Calu3 (cell line): ENCODE measurements at regions not wholly inside any gene's neighbourhood (a gene's known extent, or its start where the extent isn't known, plus 50 kb on each side); places are given as distances from the start of the nearest gene placed in this dataset.

Source experiments
- BruUV-seq: library from RNA; stranded (reverse); fragments of 400-500 nt; replicated peaks from 2 replicates; lab custom pipeline; 2021; lab: Mats Ljungman, UMichigan
- CTCF ChIA-PET: fragments of 300-600 bp; sonication (Branson Sonifier 250); formaldehyde crosslinking; loops from one replicate; lab custom pipeline; 2022; ENCODE audit warnings: antibody characterized with exemption; lab: Charles Lee
- DNase-seq: peaks from one replicate; pipeline ENCODE4 v3.0.0; 2022
- H3K27ac Mint-ChIP-seq: one replicate; pipeline ENCODE4 v1.8.0; 2022; ENCODE audit warnings: mixed read lengths; ENCODE audit not compliant: unreplicated experiment
- H3K27me3 Mint-ChIP-seq: one replicate; pipeline ENCODE4 v1.8.0; 2022; ENCODE audit warnings: mixed read lengths; ENCODE audit not compliant: unreplicated experiment
- H3K36me3 Mint-ChIP-seq: one replicate; pipeline ENCODE4 v1.8.0; 2022; ENCODE audit warnings: mild to moderate bottlenecking, moderate library complexity, mixed read lengths; ENCODE audit not compliant: insufficient read depth, unreplicated experiment
- H3K4me1 Mint-ChIP-seq: one replicate; pipeline ENCODE4 v1.8.0; 2022; ENCODE audit warnings: mild to moderate bottlenecking, low read depth, mixed read lengths; ENCODE audit not compliant: unreplicated experiment
- H3K4me3 Mint-ChIP-seq: one replicate; pipeline ENCODE4 v1.8.0; 2022; ENCODE audit warnings: mild to moderate bottlenecking, low read depth, moderate library complexity, mixed read lengths; ENCODE audit not compliant: unreplicated experiment
- H3K9me3 Mint-ChIP-seq: one replicate; pipeline ENCODE4 v1.8.0; 2022; ENCODE audit warnings: low read depth, mixed read lengths; ENCODE audit not compliant: unreplicated experiment
- intact Hi-C: fragments of 100-400 bp; cut with micrococcal nuclease; formaldehyde crosslinking; loops from one replicate; pipeline ENCODE4 v1.10.0; 2022; ENCODE audit not compliant: unreplicated experiment
- TF ChIP-seq, protein P1 (sequence below): fragments of 200-600 bp; IDR thresholded peaks from one replicate; pipeline ENCODE4 v1.8.0; 2022; ENCODE audit warnings: antibody characterized with exemption; ENCODE audit not compliant: unreplicated experiment

GRCh38 chr14:83153081-83153480 lies 1619.4 kb upstream of the SEL1L start:
- H3K4me3 Mint-ChIP-seq, result no peak overlapping the region
- TF ChIP-seq, protein P1, sequence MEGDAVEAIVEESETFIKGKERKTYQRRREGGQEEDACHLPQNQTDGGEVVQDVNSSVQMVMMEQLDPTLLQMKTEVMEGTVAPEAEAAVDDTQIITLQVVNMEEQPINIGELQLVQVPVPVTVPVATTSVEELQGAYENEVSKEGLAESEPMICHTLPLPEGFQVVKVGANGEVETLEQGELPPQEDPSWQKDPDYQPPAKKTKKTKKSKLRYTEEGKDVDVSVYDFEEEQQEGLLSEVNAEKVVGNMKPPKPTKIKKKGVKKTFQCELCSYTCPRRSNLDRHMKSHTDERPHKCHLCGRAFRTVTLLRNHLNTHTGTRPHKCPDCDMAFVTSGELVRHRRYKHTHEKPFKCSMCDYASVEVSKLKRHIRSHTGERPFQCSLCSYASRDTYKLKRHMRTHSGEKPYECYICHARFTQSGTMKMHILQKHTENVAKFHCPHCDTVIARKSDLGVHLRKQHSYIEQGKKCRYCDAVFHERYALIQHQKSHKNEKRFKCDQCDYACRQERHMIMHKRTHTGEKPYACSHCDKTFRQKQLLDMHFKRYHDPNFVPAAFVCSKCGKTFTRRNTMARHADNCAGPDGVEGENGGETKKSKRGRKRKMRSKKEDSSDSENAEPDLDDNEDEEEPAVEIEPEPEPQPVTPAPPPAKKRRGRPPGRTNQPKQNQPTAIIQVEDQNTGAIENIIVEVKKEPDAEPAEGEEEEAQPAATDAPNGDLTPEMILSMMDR, result no peak
- no TSS peak for BruUV-seq
- no peak for DNase-seq
- H3K27ac Mint-ChIP-seq, result no peak overlapping the region
- CTCF ChIA-PET, result no interaction called here
- intact Hi-C loops, result no loop called here
- H3K27me3 Mint-ChIP-seq, result no peaks in the 10 kb centered on the region
- no peaks in the 10 kb centered on the region for H3K36me3 Mint-ChIP-seq
- H3K4me1 Mint-ChIP-seq, result no peaks in the 10 kb centered on the region
- H3K9me3 Mint-ChIP-seq, result peaks cover 25% of the 10 kb centered on the region

- Mint-ChIP-seq H3K36me3 (no peaks in the 10 kb centered on the region), H3K27ac (no peak overlapping the region), H3K9me3 (peaks cover 3% of the 10 kb centered on the region), H3K4me1 (no peaks in the 10 kb centered on the region), H3K4me3 (no peak overlapping the region), H3K27me3 (no peaks in the 10 kb centered on the region)
- no TSS peak for BruUV-seq
- DNase-seq, result no peak
- TF ChIP-seq, protein P1, result no peak
- intact Hi-C loops, result no loop called here
- CTCF ChIA-PET, result no interaction called here
These were observed 1628.8 kb upstream of the SEL1L start for GRCh38 chr14:83162361-83162929.

- no TSS peak for BruUV-seq
- H3K27ac Mint-ChIP-seq, result no peak overlapping the region
- H3K4me1 Mint-ChIP-seq, result no peaks in the 10 kb centered on the region
- DNase-seq, result no peak
- TF ChIP-seq, protein P1, result no peak
- no peak overlapping the region for H3K4me3 Mint-ChIP-seq
- H3K36me3 Mint-ChIP-seq, result no peaks in the 10 kb centered on the region
- no peaks in the 10 kb centered on the region for H3K27me3 Mint-ChIP-seq
- CTCF ChIA-PET, result no interaction called here
- intact Hi-C loops, result no loop called here
- peaks cover 3% of the 10 kb centered on the region for H3K9me3 Mint-ChIP-seq
These were observed 1629.4 kb upstream of the SEL1L start for GRCh38 chr14:83163016-83163415.

DNA sequence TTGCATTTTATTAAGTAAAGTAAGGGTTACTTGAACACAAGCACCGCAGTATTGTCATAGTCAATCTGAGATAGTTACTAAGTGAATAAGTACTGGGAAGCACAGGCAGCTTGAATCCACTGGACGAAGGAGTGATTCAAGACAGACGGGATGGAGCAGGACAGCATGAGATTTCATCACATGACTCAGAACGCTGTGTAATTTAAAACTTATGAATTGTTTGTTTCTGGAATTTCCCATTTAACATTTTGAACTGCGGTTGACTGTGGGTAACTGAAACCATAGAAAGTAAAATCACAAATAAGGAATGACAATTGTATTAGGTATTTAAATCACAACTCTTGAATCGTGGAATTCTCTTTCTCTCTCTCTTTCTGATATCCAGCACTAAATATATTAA lies 1630.4 kb upstream of the SEL1L start:
- Mint-ChIP-seq H3K27ac (no peak overlapping the region), H3K9me3 (peaks cover 3% of the 10 kb centered on the region), H3K4me3 (no peak overlapping the region), H3K4me1 (no peaks in the 10 kb centered on the region), H3K36me3 (no peaks in the 10 kb centered on the region), H3K27me3 (no peaks in the 10 kb centered on the region)
- CTCF ChIA-PET, result no interaction called here
- intact Hi-C loops, result no loop called here
- DNase-seq, result no peak
- BruUV-seq, result no TSS peak
- TF ChIP-seq, protein P1, result no peak
